ENCODE measurements at regions not wholly inside any gene's neighbourhood (a gene's known extent, or its start where the extent isn't known, plus 50 kb on each side); places are given as distances from the start of the nearest gene placed in this dataset.

DNA sequence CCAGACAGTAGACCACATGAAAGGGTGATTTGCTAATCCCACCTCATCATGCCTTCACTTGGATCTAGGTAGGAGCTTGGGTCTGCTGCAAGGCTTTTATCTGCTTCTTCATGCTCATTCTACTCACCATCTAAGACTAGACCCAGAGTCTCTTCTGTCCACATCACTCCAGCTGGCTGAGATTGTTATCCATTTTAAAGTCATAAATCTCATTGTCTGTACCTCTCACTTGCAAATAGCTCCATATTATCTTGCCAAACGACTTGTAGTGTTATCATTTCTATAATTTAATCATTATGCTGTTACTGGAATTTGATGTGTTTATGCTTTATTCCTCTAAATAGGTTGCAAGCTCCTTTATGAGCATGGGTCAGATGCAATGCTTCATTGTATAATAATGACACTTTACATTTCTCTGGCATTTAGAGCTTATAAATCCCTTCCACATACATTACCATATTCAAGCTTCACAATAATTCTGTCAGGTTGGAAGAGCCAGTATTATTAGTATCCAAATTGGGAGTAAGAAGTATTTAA is 254.2 kb upstream of the SORL1-AS1 start:
- TF ChIP-seq, protein P1, sequence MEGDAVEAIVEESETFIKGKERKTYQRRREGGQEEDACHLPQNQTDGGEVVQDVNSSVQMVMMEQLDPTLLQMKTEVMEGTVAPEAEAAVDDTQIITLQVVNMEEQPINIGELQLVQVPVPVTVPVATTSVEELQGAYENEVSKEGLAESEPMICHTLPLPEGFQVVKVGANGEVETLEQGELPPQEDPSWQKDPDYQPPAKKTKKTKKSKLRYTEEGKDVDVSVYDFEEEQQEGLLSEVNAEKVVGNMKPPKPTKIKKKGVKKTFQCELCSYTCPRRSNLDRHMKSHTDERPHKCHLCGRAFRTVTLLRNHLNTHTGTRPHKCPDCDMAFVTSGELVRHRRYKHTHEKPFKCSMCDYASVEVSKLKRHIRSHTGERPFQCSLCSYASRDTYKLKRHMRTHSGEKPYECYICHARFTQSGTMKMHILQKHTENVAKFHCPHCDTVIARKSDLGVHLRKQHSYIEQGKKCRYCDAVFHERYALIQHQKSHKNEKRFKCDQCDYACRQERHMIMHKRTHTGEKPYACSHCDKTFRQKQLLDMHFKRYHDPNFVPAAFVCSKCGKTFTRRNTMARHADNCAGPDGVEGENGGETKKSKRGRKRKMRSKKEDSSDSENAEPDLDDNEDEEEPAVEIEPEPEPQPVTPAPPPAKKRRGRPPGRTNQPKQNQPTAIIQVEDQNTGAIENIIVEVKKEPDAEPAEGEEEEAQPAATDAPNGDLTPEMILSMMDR (IDR thresholded peaks at IDR 0.05): no peak
- no peak for TF ChIP-seq EZH2 (IDR thresholded peaks at IDR 0.05)
